GM23338 (cell line): ENCODE measurements at regions not wholly inside any gene's neighbourhood (a gene's known extent, or its start where the extent isn't known, plus 50 kb on each side); places are given as distances from the start of the nearest gene placed in this dataset.

ENCODE experiments used
- EZH2 ChIP-seq: fragments of 200-600 bp; sonication (generic); IDR thresholded peaks from one replicate; pipeline ENCODE4 v1.8.0; 2017; ENCODE audit warnings: antibody characterized with exemption, mild to moderate bottlenecking, low read depth; ENCODE audit not compliant: unreplicated experiment
- REST ChIP-seq: IDR thresholded peaks from one replicate; pipeline ENCODE4 v1.6.1; 2018; ENCODE audit warnings: antibody characterized with exemption; ENCODE audit not compliant: unreplicated experiment
- STAT1 ChIP-seq: IDR thresholded peaks from one replicate; pipeline ENCODE4 v1.6.1; 2016; ENCODE audit warnings: antibody characterized with exemption; ENCODE audit not compliant: unreplicated experiment
- TF ChIP-seq, protein P1 (sequence below), 2 experiments: fragments of 200-600 bp in 1 of 2; sonication (generic) in 1 of 2; conservative IDR thresholded peaks; 2 replicates each; pipeline versions ENCODE4 v1.5.1 to v1.6.1; 2016 to 2017; ENCODE audit warnings: antibody characterized with exemption in 2 of 2, low read depth in 2 of 2, mild to moderate bottlenecking in 2 of 2, moderate library complexity in 1 of 2

DNA sequence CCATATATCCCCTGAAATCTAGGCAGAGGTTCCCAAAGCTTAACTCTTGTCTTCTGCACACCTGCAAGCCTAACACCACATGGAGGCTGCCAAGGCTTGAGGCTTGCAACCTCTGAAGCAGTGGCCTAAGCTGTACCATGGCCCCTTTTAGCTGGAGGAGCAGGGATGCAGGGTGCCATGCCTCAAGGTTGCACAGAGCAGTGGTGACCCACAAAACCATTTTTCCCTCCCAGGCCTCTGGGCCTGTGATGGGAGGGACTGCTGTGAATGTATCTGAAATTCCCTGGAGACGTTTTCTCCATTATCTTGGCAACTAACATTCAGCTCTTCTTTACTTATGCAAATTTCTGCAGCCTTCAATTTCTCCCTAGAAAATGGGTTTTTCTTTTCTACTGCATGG, 210.0 kb upstream of the KITLG start:
- no peak for TF ChIP-seq EZH2
- no peak for TF ChIP-seq STAT1
- no peak for TF ChIP-seq REST
- TF ChIP-seq, protein P1, sequence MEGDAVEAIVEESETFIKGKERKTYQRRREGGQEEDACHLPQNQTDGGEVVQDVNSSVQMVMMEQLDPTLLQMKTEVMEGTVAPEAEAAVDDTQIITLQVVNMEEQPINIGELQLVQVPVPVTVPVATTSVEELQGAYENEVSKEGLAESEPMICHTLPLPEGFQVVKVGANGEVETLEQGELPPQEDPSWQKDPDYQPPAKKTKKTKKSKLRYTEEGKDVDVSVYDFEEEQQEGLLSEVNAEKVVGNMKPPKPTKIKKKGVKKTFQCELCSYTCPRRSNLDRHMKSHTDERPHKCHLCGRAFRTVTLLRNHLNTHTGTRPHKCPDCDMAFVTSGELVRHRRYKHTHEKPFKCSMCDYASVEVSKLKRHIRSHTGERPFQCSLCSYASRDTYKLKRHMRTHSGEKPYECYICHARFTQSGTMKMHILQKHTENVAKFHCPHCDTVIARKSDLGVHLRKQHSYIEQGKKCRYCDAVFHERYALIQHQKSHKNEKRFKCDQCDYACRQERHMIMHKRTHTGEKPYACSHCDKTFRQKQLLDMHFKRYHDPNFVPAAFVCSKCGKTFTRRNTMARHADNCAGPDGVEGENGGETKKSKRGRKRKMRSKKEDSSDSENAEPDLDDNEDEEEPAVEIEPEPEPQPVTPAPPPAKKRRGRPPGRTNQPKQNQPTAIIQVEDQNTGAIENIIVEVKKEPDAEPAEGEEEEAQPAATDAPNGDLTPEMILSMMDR (conservative IDR thresholded peaks at IDR 0.05; ENCODE audit: low read depth in 2 of 2) = no peak
